HPDE6-E6E7 (cell line): ENCODE measurements at regions not wholly inside any gene's neighbourhood (a gene's known extent, or its start where the extent isn't known, plus 50 kb on each side); places are given as distances from the start of the nearest gene placed in this dataset.
A peak's percentile ranks its signal among the peaks of the same experiment; 100 is the strongest.
"Not testable (repeated sequence)": the region's sequence is repeated elsewhere in the genome, so short reads cannot be mapped to it uniquely, and the experiment has no call there.

Experiments
- DNase-seq: peaks from one replicate; pipeline ENCODE4 v3.0.0; 2011; ENCODE audit warnings: missing footprints; ENCODE audit errors: extremely low spot score

- peak; percentile 77 for DNase-seq
These were observed 308.4 kb downstream of the RPLP1 start for GRCh38 chr15:69760890-69761568.

- no peak for DNase-seq
These were observed 309.9 kb downstream of the RPLP1 start for GRCh38 chr15:69762373-69763148.

- DNase-seq, result no peak
These were observed 311.2 kb downstream of the RPLP1 start for GRCh38 chr15:69763831-69764230.

- no peak for DNase-seq
These were observed 313.5 kb downstream of the RPLP1 start for GRCh38 chr15:69766156-69766555.

GRCh38 chr15:69767191-69767590 lies 314.6 kb downstream of the RPLP1 start:
- no peak for DNase-seq

- not testable (repeated sequence) for DNase-seq
These were observed 316.7 kb downstream of the RPLP1 start for GRCh38 chr15:69769336-69769735.

- not testable (repeated sequence) for DNase-seq
These were observed 321.6 kb downstream of the RPLP1 start for GRCh38 chr15:69774258-69774657.

- not testable (repeated sequence) for DNase-seq
These were observed 322.1 kb downstream of the RPLP1 start for GRCh38 chr15:69774711-69775110.

GRCh38 chr15:69777356-69777755 lies 320.4 kb downstream of the TLE3 start:
- no peak for DNase-seq

- no peak for DNase-seq
These were observed 317.3 kb downstream of the TLE3 start for GRCh38 chr15:69780374-69780773.

GRCh38 chr15:69780981-69781380 lies 316.7 kb downstream of the TLE3 start:
- DNase-seq, result no peak

GRCh38 chr15:69781411-69782125 lies 316.1 kb downstream of the TLE3 start:
- no peak for DNase-seq

- no peak for DNase-seq
These were observed 315.5 kb downstream of the TLE3 start for GRCh38 chr15:69782139-69782658.

- no peak for DNase-seq
These were observed 314.9 kb downstream of the TLE3 start for GRCh38 chr15:69782809-69783208.

- no peak for DNase-seq
These were observed 314.5 kb downstream of the TLE3 start for GRCh38 chr15:69783211-69783610.

GRCh38 chr15:69784798-69785566 lies 312.7 kb downstream of the TLE3 start:
- no peak for DNase-seq

- DNase-seq, result no peak
These were observed 311.5 kb downstream of the TLE3 start for GRCh38 chr15:69786136-69786701.

- no peak for DNase-seq
These were observed 309.9 kb downstream of the TLE3 start for GRCh38 chr15:69787791-69788190.

- DNase-seq, result no peak
These were observed 307.9 kb downstream of the TLE3 start for GRCh38 chr15:69789648-69790393.

- DNase-seq, result no peak
These were observed 307.1 kb downstream of the TLE3 start for GRCh38 chr15:69790632-69791031.

GRCh38 chr15:69792823-69793222 lies 304.9 kb downstream of the TLE3 start:
- no peak for DNase-seq
